ENCODE measurements at regions not wholly inside any gene's neighbourhood (a gene's known extent, or its start where the extent isn't known, plus 50 kb on each side); places are given as distances from the start of the nearest gene placed in this dataset.
"Not testable (repeated sequence)": the region's sequence is repeated elsewhere in the genome, so short reads cannot be mapped to it uniquely, and the experiment has no call there.

DNA sequence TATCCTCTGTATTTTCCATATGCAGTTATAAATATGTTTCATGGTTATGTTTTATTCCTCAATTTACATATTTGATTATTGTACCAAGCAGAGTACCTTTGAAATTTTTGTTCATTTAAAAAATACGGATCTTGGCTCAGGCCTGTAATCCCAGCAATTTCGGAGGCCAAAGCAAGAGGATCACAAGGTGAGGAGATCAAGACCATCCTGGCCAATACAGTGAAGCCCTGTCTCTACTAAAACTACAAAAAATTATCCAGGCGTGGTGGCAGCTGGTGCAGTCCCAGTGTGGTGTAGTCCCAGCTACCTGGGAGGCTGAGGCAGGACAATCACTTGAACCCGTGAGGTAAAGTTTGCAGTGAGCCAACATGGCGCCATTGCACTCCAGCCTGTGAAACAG is 251.2 kb upstream of the TPTE start:
- not testable (repeated sequence) for DNase-seq

DNA sequence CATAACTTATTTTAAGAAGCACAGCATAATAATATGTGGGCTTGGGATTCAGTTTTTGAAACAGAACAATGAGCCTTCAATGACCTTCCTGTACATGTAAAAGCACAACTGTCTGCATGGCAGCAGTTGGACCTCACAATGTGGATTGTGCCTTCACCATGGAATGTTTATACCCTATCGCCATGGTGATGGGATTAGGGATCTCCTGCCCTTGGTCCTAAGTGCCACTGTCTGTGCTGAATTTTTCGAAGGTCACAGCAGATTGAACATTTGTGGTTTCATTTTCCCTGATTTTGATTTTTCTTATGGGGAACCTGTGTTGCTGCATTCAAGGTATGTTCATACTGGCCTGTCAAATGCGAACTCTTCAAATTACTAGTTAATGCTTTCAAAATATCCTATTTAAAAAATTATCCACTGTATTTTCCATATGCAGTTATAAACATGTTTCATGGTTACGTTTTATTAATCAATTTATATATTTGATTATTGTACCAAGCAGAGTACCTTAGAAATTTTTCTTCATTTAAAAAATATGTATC is 249.6 kb upstream of the TPTE start:
- DNase-seq = peak in 1 of 2 experiments; percentile 5

- no peak for DNase-seq
These were observed 249.2 kb upstream of the TPTE start for GRCh38 chr21:10272216-10272615.

GRCh38 chr21:10273196-10273595 is 248.2 kb upstream of the TPTE start:
- DNase-seq = no peak

GRCh38 chr21:10273794-10274338 is 247.5 kb upstream of the TPTE start:
- DNase-seq = peak in 1 of 2 experiments; percentile 3
